GM13977 (cell line): ENCODE measurements at regions not wholly inside any gene's neighbourhood (a gene's known extent, or its start where the extent isn't known, plus 50 kb on each side); places are given as distances from the start of the nearest gene placed in this dataset.

Experiments used
- DNase-seq: peaks from one replicate; pipeline ENCODE4 v3.0.0; 2012; ENCODE audit warnings: low spot score
- in situ Hi-C: fragments of 300-500 bp; cut with MboI; formaldehyde crosslinking; loops from one replicate; pipeline ENCODE4 v1.12.0; 2022; ENCODE audit warnings: low sequenced_read_pairs, low pct_unique_long_range_greater_than_20kb, mixed read lengths, inconsistent platforms; ENCODE audit not compliant: unreplicated experiment
- TF ChIP-seq, protein P1 (sequence below): IDR thresholded peaks from 2 replicates; pipeline ENCODE4 v1.5.1; 2012; ENCODE audit warnings: mild to moderate bottlenecking, control low read depth; ENCODE audit not compliant: insufficient read depth; ENCODE audit errors: extremely low read depth, missing control alignments

DNA sequence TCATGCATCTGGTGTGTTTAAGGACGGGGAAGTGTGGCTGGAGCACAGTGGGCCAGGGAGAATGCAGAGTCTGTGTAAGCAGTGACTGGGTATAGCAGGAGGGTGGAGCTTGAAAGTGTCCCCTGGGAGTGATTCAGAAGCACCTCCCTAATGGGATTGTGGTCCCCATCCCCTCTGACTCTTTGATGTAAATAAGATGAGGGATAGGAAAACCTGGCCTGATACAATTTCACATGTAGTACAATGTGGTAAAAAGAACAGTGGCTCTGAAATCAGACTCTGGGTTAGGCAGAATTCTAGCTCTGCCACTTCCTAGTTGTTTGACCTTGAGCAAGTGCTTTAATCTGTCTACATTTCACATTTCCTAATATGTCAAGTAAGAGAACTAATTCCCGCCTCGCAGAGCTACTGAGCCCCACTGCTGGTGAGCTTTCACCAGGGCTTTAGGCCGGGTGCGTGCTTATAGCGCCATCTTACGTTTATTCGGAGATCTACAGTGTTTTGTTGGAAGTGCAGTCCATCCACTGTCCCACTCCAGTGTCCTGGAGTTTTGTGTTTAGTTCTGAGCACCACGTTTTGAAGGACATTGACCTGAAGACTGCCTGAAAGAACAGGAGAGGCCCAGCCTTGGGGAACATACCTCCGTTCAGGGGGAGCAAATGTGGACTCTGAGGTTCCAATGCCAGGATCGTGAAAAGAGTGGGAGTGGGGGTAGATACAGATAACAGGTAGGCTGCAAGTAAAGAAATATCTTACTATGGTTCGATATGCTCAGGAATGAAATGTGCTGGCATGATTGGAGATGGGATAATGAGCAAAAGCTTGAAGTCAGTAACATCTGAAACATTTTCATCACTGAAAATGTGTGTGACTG is 51.2 kb upstream of the TESK1 start:
- TF ChIP-seq, protein P1, sequence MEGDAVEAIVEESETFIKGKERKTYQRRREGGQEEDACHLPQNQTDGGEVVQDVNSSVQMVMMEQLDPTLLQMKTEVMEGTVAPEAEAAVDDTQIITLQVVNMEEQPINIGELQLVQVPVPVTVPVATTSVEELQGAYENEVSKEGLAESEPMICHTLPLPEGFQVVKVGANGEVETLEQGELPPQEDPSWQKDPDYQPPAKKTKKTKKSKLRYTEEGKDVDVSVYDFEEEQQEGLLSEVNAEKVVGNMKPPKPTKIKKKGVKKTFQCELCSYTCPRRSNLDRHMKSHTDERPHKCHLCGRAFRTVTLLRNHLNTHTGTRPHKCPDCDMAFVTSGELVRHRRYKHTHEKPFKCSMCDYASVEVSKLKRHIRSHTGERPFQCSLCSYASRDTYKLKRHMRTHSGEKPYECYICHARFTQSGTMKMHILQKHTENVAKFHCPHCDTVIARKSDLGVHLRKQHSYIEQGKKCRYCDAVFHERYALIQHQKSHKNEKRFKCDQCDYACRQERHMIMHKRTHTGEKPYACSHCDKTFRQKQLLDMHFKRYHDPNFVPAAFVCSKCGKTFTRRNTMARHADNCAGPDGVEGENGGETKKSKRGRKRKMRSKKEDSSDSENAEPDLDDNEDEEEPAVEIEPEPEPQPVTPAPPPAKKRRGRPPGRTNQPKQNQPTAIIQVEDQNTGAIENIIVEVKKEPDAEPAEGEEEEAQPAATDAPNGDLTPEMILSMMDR: peak; percentile 80
- in situ Hi-C loops: no loop called here
- DNase-seq: peak; percentile 67

DNA sequence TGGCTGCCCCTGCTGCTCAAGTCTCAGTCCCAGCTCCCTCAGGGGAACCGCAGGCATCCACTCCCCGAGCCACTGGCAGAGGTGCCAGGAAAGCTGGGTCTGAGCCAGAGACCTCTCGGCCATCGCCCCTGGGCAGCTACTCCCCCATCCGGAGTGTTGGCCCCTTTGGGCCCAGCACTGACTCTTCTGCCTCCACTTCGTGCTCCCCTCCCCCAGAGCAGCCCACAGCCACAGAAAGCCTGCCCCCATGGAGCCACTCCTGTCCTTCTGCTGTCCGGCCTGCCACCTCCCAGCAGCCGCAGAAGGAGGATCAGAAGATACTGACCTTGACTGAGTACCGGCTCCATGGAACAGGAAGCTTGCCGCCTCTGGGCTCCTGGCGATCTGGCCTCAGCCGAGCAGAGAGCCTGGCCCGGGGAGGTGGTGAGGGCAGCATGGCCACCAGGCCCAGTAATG is 49.8 kb upstream of the TESK1 start:
- peak; percentile 3 for DNase-seq
- in situ Hi-C loops: no loop called here
- TF ChIP-seq, protein P1: no peak
